HL-60 (cell line): ENCODE measurements at regions not wholly inside any gene's neighbourhood (a gene's known extent, or its start where the extent isn't known, plus 50 kb on each side); places are given as distances from the start of the nearest gene placed in this dataset.

Experiments
- DNase-seq, 2 experiments: peaks; one replicate each; pipeline ENCODE4 v3.0.0-alpha.2; 2010 to 2020; ENCODE audit warnings: low read depth in 1 of 2, low spot score in 1 of 2
- H3K27ac ChIP-seq: fragments of 250-450 bp; sonication (Bioruptor Pico); replicated peaks from 2 replicates; pipeline ENCODE4 v1.5.1; 2020; ENCODE audit warnings: mild to moderate bottlenecking, moderate library complexity
- H3K27me3 ChIP-seq: fragments of 250-450 bp; sonication (Bioruptor Pico); 2 replicates; pipeline ENCODE4 v1.5.1; 2021; ENCODE audit warnings: mild to moderate bottlenecking, moderate library complexity; ENCODE audit not compliant: insufficient read depth, poor library complexity, severe bottlenecking
- H3K4me3 ChIP-seq: replicated peaks from 2 replicates; pipeline ENCODE4 v1.5.1; 2011; ENCODE audit warnings: mild to moderate bottlenecking, control low read depth, low read length; ENCODE audit not compliant: insufficient read depth
- GABPA ChIP-seq: IDR thresholded peaks from 2 replicates; pipeline ENCODE4 v1.6.1; 2012; ENCODE audit warnings: low read depth
- POLR2AphosphoS5 ChIP-seq: IDR thresholded peaks from 2 replicates; pipeline ENCODE4 v1.6.1; 2012; ENCODE audit warnings: low read depth
- REST ChIP-seq: IDR thresholded peaks from 2 replicates; pipeline ENCODE4 v1.6.1; 2012; ENCODE audit warnings: low read depth; ENCODE audit not compliant: insufficient replicate concordance
- SPI1 ChIP-seq: IDR thresholded peaks from 2 replicates; pipeline ENCODE4 v1.6.1; 2012; ENCODE audit warnings: low read depth, mild to moderate bottlenecking, borderline replicate concordance
- TF ChIP-seq, protein P1 (sequence below): IDR thresholded peaks from one replicate; pipeline ENCODE4 v1.5.1; 2011; ENCODE audit warnings: low read length, control low read depth, inconsistent platforms; ENCODE audit not compliant: insufficient read depth

DNA sequence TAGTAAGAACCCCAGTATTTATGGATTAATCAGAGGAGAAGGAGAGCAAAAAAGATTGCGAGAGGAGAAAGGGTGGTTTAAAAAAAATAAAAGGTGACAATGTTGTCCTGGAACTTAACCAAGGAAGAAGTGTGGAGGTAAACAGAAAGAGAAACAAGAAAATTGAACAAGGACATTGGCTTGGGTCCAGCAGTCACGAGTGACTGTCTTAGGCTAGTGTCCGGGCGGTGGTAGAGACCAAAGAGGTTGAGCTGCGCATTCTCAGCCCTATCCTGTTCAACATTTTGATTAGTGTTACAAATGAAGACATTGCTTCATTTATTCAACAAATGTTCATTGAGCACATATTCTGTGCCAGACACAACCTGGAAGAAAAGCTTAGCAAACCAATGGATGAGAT, 329.9 kb downstream of the FGFR2 start:
- DNase-seq, result no peak
- TF ChIP-seq GABPA (no peak), REST (no peak), SPI1 (no peak), POLR2AphosphoS5 (no peak)
- TF ChIP-seq, protein P1, sequence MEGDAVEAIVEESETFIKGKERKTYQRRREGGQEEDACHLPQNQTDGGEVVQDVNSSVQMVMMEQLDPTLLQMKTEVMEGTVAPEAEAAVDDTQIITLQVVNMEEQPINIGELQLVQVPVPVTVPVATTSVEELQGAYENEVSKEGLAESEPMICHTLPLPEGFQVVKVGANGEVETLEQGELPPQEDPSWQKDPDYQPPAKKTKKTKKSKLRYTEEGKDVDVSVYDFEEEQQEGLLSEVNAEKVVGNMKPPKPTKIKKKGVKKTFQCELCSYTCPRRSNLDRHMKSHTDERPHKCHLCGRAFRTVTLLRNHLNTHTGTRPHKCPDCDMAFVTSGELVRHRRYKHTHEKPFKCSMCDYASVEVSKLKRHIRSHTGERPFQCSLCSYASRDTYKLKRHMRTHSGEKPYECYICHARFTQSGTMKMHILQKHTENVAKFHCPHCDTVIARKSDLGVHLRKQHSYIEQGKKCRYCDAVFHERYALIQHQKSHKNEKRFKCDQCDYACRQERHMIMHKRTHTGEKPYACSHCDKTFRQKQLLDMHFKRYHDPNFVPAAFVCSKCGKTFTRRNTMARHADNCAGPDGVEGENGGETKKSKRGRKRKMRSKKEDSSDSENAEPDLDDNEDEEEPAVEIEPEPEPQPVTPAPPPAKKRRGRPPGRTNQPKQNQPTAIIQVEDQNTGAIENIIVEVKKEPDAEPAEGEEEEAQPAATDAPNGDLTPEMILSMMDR, result no peak
- Histone ChIP-seq H3K4me3 (no peak overlapping the region), H3K27me3 (no peaks in the 10 kb centered on the region), H3K27ac (no peak overlapping the region)

DNA sequence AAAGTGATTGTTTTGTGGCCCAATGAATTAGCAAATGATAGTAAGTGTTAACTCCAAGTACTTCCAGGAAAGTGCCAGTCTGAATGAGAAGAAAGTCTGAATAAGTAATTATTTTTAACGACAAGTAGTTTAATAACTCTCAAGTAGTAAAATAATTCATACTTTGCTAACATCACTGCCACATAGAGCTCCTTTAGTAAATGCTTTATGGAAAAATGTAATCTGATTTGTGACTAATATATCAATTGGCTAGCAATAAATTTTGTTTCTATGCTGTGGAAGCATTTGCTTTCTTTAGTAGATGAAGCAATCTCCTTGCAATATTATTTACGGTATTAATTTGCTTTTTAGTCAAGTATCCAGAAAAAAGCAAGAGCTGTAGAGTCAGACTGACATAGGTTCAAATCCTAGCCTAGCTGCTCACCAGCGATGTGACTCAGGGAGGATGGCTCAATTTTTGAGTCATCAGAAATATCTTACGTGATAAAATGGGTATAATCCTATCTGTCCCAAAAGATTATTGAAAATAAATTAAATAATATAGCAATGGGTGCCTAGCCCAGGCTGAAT, 329.3 kb downstream of the FGFR2 start:
- no peak for TF ChIP-seq REST
- no peak for TF ChIP-seq POLR2AphosphoS5
- TF ChIP-seq, protein P1, result no peak
- no peak for TF ChIP-seq SPI1
- no peak for TF ChIP-seq GABPA
- no peak overlapping the region for H3K4me3 ChIP-seq
- DNase-seq, result no peak
- H3K27me3 ChIP-seq, result no peaks in the 10 kb centered on the region
- H3K27ac ChIP-seq, result no peak overlapping the region

GRCh38 chr10:121270906-121271305, 327.3 kb downstream of the FGFR2 start:
- Histone ChIP-seq H3K27me3 (no peaks in the 10 kb centered on the region), H3K27ac (no peak overlapping the region), H3K4me3 (no peak overlapping the region)
- DNase-seq, result no peak
- TF ChIP-seq REST (no peak), GABPA (no peak), SPI1 (no peak), POLR2AphosphoS5 (no peak)
- TF ChIP-seq, protein P1, result no peak
